Retinal pigment epithelial cell (primary cell): ENCODE measurements at regions not wholly inside any gene's neighbourhood (a gene's known extent, or its start where the extent isn't known, plus 50 kb on each side); places are given as distances from the start of the nearest gene placed in this dataset.
A peak's percentile ranks its signal among the peaks of the same experiment; 100 is the strongest.

Experiments used
- DNase-seq: peaks from one replicate; pipeline ENCODE4 v3.0.0-alpha.2; 2010; ENCODE audit warnings: low read depth
- H3K4me3 ChIP-seq: 2 replicates; pipeline ENCODE4 v1.5.1; 2011; ENCODE audit warnings: mild to moderate bottlenecking, low read length, control low read depth, moderate library complexity
- CTCF ChIP-seq: conservative IDR thresholded peaks from 2 replicates; pipeline ENCODE4 v1.5.1; 2011; ENCODE audit warnings: low read depth, low read length, control low read depth, inconsistent platforms

- DNase-seq: no peak
- no peak overlapping the region for H3K4me3 ChIP-seq
- no peak for TF ChIP-seq CTCF
Measured at GRCh38 chr9:80447876-80448275, 876.1 kb downstream of the TLE4 start.

- DNase-seq: no peak
- H3K4me3 ChIP-seq: no peak overlapping the region
- no peak for TF ChIP-seq CTCF
Measured at GRCh38 chr9:80440724-80441123, 869.0 kb downstream of the TLE4 start.

DNA sequence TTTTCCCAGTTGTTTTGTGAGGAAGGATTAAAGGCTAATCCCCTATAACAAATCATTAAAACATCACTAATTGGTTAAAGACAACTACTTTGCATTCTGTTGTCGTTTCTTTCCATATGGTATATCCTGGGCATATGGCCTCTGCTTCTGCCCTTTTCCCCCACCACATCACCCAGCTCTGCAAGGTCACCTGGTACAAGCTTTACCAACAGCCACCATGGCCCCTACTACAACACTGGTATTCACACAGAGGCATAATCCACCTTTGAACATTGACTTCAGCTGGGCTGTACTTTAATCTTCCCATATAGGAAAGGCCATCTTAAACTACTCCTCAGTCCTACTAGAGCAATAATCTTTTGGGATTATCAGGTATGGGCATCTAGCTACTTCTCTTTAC lies 866.1 kb downstream of the TLE4 start:
- no peak overlapping the region for H3K4me3 ChIP-seq
- DNase-seq: peak; percentile 45
- no peak for TF ChIP-seq CTCF

- H3K4me3 ChIP-seq: no peak overlapping the region
- no peak for DNase-seq
- TF ChIP-seq CTCF: no peak
Measured at GRCh38 chr9:80437091-80437640, 865.4 kb downstream of the TLE4 start.

DNA sequence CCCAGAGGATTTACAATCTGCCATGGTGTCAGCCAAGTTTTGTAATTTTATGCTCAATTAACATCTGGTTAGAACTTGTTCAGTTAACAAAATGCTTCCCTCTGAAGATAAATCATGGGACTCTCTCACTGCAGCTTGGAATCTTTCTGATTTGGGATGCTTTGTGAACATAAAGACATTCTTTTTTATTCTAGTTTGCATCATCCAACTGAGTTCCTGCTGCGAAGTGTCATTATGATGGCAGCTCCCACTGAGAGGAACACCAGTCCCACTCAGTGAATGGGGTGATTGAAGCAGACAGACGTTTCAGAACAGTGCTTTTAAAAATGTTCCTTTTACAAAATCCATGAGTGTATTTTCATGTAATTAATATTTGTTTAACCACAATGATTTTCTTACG lies 863.8 kb downstream of the TLE4 start:
- no peak for TF ChIP-seq CTCF

DNA sequence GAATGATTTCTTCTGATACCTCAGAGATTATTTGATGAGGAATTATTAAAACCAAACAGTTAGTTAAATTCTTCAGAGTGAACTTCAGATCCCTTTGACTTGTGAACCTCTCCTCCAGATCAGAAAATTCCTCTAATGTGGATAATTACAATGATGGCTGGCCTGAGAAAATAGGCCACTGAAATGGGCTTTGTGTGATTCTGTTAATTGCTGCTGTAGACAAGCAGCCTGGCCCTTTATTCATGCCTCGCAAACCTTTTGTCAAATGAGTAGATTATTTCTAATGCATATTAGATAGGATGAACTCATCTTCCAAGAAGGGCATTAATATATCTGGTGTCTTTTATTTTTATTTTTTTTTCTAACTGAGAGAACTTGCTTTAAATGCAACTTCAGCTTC lies 855.2 kb downstream of the TLE4 start:
- TF ChIP-seq CTCF: no peak
- no peak overlapping the region for H3K4me3 ChIP-seq
- DNase-seq: no peak

More for the DNA sequence above, 863.8 kb downstream of the TLE4 start:
- no peak overlapping the region for H3K4me3 ChIP-seq
- DNase-seq: no peak

DNA sequence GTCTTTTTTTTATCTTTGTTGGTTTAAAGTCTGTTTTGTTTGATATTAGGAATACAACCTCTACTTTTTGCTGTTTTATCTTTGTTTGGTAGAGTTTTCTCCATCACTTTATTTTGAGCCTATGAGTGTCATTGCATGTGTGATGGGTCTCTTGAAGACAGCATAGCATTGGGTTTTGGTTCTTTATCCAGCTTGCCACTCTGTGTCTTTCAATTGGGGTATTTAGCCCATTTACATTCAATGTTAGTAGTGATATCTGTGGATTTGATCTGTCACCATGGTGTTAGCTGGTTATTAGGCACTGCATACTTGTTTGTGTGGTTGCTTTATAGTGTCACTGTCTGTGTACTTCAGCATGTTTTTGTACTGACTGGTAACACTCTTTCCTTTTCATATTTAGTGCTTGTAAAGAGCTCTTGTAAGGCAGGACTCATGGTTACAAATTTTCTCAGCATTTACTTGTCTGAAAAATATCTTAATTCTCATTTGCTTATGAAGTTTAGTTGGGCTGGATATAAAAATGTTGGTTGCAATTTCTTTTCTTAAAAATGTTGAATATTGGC lies 845.5 kb downstream of the TLE4 start:
- no peak overlapping the region for H3K4me3 ChIP-seq
- TF ChIP-seq CTCF: no peak
- no peak for DNase-seq
